ENCODE measurements at regions not wholly inside any gene's neighbourhood (a gene's known extent, or its start where the extent isn't known, plus 50 kb on each side); places are given as distances from the start of the nearest gene placed in this dataset.

DNA sequence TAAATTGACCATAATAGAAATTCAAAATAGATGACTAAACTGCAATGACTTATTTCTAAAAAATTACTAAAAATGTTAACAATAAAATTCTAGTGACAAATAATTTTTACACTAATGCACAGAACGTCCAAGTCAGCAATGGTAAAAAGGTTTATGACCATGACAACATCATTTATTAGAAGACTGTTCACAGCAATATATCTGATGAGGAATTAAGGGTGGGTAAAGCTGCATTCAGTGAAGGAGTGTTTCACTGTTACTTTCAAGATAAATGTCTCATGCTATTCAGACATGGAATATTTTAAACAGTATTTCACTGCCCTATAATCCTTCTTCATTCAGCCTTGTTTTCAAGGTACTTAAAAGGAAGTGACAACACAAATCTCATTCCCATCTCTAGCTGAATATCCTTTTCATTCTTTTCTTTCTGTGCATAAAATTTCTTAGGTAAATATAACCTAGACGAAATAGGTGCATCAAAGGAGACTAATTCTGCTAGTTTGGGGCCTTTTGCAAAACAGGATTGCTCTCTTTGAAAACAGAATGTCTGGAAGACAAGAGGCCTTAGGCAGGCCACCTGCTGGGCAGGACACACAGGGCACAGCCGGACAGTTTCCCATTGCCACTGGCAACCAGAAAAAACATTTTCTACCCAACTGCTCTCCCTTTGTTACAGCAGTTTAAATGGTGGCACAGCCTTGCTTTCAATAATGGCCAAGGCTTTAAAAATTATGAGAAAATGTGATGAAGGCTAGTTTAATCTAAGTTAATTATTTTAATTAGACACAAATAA is 600.3 kb downstream of the SPRY1 start:
- no peak for DNase-seq

DNA sequence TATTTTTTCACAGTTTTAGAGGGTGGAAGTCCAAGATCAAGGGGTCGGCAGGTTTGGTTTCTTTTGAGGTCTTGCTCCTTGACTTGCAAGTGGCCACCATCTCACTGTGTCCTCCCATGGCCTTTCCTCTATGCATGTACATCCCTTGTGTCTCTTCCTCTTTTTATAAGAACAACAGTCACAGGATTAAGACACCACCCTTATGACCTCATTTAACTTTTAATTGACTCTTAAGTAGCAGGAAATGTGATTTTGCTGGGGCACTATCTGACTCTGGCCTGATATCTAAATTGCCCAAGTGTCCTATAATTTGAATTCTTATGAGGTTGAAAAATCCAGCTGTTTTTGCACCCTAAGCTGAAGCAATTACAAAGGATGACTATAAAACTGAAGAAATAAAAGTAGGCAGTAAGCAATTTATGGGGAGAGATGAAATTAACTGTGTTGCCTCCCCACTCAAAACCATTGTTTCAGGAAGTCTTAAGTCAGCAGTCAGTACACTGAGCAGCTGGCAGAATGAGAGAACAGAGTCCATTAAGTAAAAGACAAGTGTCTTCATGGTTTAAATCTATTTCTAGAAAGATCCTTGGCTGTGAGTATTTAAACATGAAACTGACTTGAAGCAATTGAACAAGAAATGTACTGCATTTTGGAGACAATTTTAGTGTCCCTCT is 601.3 kb downstream of the SPRY1 start:
- H3K9me3 ChIP-seq = no peaks in the 10 kb centered on the region
- TF ChIP-seq, protein P1, sequence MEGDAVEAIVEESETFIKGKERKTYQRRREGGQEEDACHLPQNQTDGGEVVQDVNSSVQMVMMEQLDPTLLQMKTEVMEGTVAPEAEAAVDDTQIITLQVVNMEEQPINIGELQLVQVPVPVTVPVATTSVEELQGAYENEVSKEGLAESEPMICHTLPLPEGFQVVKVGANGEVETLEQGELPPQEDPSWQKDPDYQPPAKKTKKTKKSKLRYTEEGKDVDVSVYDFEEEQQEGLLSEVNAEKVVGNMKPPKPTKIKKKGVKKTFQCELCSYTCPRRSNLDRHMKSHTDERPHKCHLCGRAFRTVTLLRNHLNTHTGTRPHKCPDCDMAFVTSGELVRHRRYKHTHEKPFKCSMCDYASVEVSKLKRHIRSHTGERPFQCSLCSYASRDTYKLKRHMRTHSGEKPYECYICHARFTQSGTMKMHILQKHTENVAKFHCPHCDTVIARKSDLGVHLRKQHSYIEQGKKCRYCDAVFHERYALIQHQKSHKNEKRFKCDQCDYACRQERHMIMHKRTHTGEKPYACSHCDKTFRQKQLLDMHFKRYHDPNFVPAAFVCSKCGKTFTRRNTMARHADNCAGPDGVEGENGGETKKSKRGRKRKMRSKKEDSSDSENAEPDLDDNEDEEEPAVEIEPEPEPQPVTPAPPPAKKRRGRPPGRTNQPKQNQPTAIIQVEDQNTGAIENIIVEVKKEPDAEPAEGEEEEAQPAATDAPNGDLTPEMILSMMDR (IDR thresholded peaks at IDR 0.05) = no peak
- TF ChIP-seq POLR2A (IDR thresholded peaks at IDR 0.05) = no peak
- H3K27ac ChIP-seq = no peak overlapping the region
- H3K27me3 ChIP-seq = no peaks in the 10 kb centered on the region
- H3K36me3 ChIP-seq = no peaks in the 10 kb centered on the region
- H3K4me3 ChIP-seq = no peak overlapping the region
- H3K4me1 ChIP-seq = no peaks in the 10 kb centered on the region
- DNase-seq = no peak

More for the DNA sequence above, 600.3 kb downstream of the SPRY1 start:
- no peaks in the 10 kb centered on the region for H3K36me3 ChIP-seq
- no peaks in the 10 kb centered on the region for H3K9me3 ChIP-seq
- H3K27ac ChIP-seq = no peak overlapping the region
- no peaks in the 10 kb centered on the region for H3K27me3 ChIP-seq
- TF ChIP-seq, protein P1 (IDR thresholded peaks at IDR 0.05) = no peak
- no peak for TF ChIP-seq POLR2A (IDR thresholded peaks at IDR 0.05)
- H3K4me1 ChIP-seq = no peaks in the 10 kb centered on the region
- H3K4me3 ChIP-seq = no peak overlapping the region

DNA sequence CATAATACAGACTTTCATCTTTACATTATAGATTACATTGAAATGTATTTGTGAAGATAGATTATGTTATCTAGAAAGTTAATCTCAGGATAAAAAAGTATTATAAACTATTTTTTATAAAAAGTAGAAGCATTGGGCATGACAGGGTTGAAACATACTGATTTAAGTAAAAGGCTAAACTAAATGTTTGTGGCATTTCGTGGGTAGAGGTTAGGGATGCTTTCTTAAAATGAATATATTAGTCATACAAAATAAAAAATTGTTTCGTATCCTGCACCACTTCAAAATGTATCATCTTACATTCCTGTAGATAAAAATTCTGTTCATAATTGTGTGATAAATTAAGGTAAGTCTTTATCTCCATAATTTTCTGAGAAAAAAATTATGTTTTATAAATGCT is 603.6 kb downstream of the SPRY1 start:
- H3K27ac ChIP-seq = no peak overlapping the region
- H3K4me1 ChIP-seq = no peaks in the 10 kb centered on the region
- TF ChIP-seq, protein P1 (IDR thresholded peaks at IDR 0.05) = no peak
- TF ChIP-seq POLR2A (IDR thresholded peaks at IDR 0.05) = no peak
- H3K4me3 ChIP-seq = no peak overlapping the region
- H3K9me3 ChIP-seq = no peaks in the 10 kb centered on the region
- H3K27me3 ChIP-seq = no peaks in the 10 kb centered on the region
- H3K36me3 ChIP-seq = no peaks in the 10 kb centered on the region
- DNase-seq = no peak

DNA sequence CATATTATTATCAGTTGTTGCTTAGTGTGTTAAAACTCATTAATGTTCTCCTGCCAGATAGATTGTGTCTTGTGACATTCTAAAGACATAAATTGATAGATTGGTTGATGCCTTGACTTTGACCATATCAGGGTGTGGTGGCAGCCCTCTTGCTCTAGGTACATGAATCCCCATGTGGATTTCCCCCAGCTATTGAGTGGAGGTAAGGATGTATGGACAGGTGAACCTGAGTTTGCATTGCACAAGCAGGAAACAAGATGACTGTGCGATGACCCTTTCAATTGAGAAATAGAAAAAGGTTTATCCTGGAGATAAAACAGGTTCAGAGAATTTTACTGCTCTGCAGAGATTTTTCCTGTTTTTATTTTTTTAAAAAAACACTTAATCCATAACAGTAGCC is 619.2 kb downstream of the SPRY1 start:
- no peaks in the 10 kb centered on the region for H3K27me3 ChIP-seq
- TF ChIP-seq POLR2A (IDR thresholded peaks at IDR 0.05) = no peak
- TF ChIP-seq, protein P1 (IDR thresholded peaks at IDR 0.05) = no peak
- no peak overlapping the region for H3K27ac ChIP-seq
- no peaks in the 10 kb centered on the region for H3K36me3 ChIP-seq
- no peaks in the 10 kb centered on the region for H3K9me3 ChIP-seq
- no peaks in the 10 kb centered on the region for H3K4me1 ChIP-seq
- no peak for DNase-seq
- no peak overlapping the region for H3K4me3 ChIP-seq

DNA sequence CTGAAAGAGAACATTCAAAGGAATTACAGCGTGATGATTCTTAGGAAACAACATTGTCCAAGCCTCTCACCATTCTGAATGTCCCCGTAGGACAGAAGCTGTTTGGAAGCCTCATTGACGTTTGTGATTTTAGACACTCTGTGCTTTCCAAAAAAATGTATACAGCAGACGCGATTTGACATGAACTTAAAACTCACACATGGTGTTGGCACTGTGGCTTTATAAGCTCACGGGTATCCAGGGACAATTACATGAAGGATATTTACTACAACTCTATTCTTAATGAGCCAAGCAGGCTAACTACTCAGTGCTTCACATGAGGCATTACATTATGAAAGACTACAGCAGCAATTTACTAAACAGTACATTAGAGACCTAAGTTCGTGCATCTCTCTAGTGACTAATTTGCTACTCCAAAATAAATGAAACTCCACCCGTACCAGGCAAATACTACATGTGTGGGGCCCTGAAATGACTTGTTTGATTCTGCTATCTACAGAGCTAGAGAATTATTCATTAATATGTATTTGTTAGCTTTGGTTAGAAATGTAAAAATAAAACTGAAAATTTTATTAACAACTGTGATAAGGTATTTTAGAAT is 620.7 kb downstream of the SPRY1 start:
- no peak overlapping the region for H3K27ac ChIP-seq
- no peaks in the 10 kb centered on the region for H3K27me3 ChIP-seq
- DNase-seq = no peak
- H3K4me3 ChIP-seq = no peak overlapping the region
- H3K9me3 ChIP-seq = no peaks in the 10 kb centered on the region
- no peaks in the 10 kb centered on the region for H3K4me1 ChIP-seq
- no peaks in the 10 kb centered on the region for H3K36me3 ChIP-seq
- no peak for TF ChIP-seq POLR2A (IDR thresholded peaks at IDR 0.05)
- TF ChIP-seq, protein P1 (IDR thresholded peaks at IDR 0.05) = no peak
